Body of pancreas (tissue), 4 donors: ENCODE measurements at regions not wholly inside any gene's neighbourhood (a gene's known extent, or its start where the extent isn't known, plus 50 kb on each side); places are given as distances from the start of the nearest gene placed in this dataset.

ENCODE experiments used
- ATAC-seq: fragments of 150-250 bp; one replicate; pipeline ENCODE4 v1.9.1; 2016
- DNase-seq, 4 donors: peaks; one replicate each; pipeline ENCODE4 v3.0.0-alpha.2; 2019
- H3K27ac ChIP-seq, 4 donors: fragments of 200-600 bp; sonication (generic); 1 replicate in 3 of 4; 2 replicates in 1 of 4; pipeline versions ENCODE4 v1.5.1 to v1.6.1; 2016 to 2019; ENCODE audit warnings: mild to moderate bottlenecking in 1 of 4, mixed read lengths in 1 of 4, moderate library complexity in 1 of 4
- H3K27me3 ChIP-seq, 2 donors: fragments of 200-600 bp; sonication (generic); one replicate each; pipeline ENCODE4 v1.6.0; 2016; ENCODE audit warnings: mild to moderate bottlenecking in 1 of 2
- H3K36me3 ChIP-seq, 2 donors: fragments of 200-600 bp; sonication (generic); replicated peaks in 1 of 2; 2 replicates each; pipeline ENCODE4 v1.5.1; 2016; ENCODE audit warnings: low read depth in 2 of 2; ENCODE audit not compliant: insufficient read depth in 1 of 2
- H3K4me1 ChIP-seq: fragments of 200-600 bp; sonication (generic); one replicate; pipeline ENCODE4 v1.6.0; 2016
- H3K4me3 ChIP-seq, 2 donors: fragments of 200-600 bp; sonication (generic); 1 replicate in 1 of 2; 2 replicates in 1 of 2; pipeline ENCODE4 v1.5.1; 2016 to 2019
- H3K9me3 ChIP-seq, 3 donors: fragments of 200-600 bp; sonication (generic); 1 replicate in 2 of 3; 2 replicates in 1 of 3; pipeline ENCODE4 v1.5.1; 2016
- POLR2A ChIP-seq, 3 donors: fragments of 450-650 bp; IDR thresholded peaks; one replicate each; pipeline ENCODE4 v1.6.1; 2016; ENCODE audit warnings: antibody characterized with exemption in 3 of 3, mild to moderate bottlenecking in 2 of 3
- WGBS, 2 donors: methylation state at CpG; one replicate each; pipeline ENCODE4 v1.1.5; 2017; 5-methylcytosine and 5-hydroxymethylcytosine counted together
- intact Hi-C: fragments of 100-400 bp; cut with DNase I; formaldehyde crosslinking; loops from one replicate; pipeline ENCODE4 v1.15.1; 2023
- TF ChIP-seq, protein P1 (sequence below), 7 experiments: fragments of 450-650 bp in 4 of 7; fragments of 200-600 bp in 3 of 7; sonication (generic) in 3 of 7; IDR thresholded peaks; one replicate each; pipeline ENCODE4 v1.5.1; 2016 to 2019; ENCODE audit warnings: antibody characterized with exemption in 7 of 7

DNA sequence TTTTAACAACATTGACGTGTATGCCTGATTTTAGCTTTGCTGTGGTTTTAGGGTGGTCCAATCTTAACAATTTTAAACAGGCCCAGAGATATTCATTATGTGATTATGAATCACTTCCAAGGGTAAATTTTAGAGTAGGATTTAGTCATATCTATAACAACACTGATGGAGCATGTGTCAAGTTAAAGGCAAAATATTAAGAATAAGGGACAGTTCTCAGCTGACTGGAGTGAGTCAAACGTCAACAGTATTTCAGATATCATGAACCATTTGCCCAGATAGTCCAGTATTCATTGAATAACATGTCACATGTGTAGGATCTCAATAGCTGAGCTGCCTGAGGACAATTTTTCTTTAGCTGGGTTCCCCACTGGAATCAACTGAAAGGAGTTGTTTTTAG is 61.3 kb upstream of the VCX2 start:
- TF ChIP-seq, protein P1, sequence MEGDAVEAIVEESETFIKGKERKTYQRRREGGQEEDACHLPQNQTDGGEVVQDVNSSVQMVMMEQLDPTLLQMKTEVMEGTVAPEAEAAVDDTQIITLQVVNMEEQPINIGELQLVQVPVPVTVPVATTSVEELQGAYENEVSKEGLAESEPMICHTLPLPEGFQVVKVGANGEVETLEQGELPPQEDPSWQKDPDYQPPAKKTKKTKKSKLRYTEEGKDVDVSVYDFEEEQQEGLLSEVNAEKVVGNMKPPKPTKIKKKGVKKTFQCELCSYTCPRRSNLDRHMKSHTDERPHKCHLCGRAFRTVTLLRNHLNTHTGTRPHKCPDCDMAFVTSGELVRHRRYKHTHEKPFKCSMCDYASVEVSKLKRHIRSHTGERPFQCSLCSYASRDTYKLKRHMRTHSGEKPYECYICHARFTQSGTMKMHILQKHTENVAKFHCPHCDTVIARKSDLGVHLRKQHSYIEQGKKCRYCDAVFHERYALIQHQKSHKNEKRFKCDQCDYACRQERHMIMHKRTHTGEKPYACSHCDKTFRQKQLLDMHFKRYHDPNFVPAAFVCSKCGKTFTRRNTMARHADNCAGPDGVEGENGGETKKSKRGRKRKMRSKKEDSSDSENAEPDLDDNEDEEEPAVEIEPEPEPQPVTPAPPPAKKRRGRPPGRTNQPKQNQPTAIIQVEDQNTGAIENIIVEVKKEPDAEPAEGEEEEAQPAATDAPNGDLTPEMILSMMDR (IDR thresholded peaks at IDR 0.05): no peak
- TF ChIP-seq POLR2A (IDR thresholded peaks at IDR 0.05): no peak
- 71 to 73% methylated on average over 2 of the region's 2 CpGs for WGBS, 2 donors
- no peak for ATAC-seq
- Histone ChIP-seq H3K27me3 (no peaks in the 10 kb centered on the region), H3K36me3 (no peaks in the 10 kb centered on the region), H3K4me3 (no peak overlapping the region), H3K4me1 (no peaks in the 10 kb centered on the region), H3K27ac (no peak overlapping the region), H3K9me3 (no peaks in the 10 kb centered on the region)
- intact Hi-C loops: no loop called here
- no peak for DNase-seq

DNA sequence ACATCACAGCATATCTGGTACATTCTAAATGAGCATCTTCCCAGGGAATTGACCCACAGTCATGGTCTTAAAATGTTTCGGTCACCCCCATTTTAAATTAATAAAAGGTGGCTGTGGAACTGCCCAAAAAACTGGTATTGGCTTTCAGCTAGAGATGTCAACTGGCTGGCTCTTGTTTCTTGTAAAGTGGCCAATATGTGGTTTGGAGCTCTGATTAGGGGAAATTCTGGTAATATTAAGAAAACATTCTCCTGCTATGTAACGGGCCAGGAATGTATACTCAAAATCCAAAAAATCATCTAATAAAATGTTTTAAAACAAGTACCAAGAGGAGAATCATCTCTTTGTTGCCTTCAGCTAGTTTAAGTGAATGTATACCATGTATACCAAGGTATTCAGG is 62.0 kb upstream of the VCX2 start:
- ATAC-seq: no peak
- TF ChIP-seq, protein P1 (IDR thresholded peaks at IDR 0.05): no peak
- no peak for TF ChIP-seq POLR2A (IDR thresholded peaks at IDR 0.05)
- H3K9me3 ChIP-seq: no peaks in the 10 kb centered on the region
- 74 to 100% methylated on average over 2 of the region's 2 CpGs for WGBS, 2 donors
- no peak overlapping the region for H3K27ac ChIP-seq
- intact Hi-C loops: no loop called here
- H3K36me3 ChIP-seq: no peaks in the 10 kb centered on the region
- no peak overlapping the region for H3K4me3 ChIP-seq
- no peaks in the 10 kb centered on the region for H3K27me3 ChIP-seq
- DNase-seq: no peak
- no peaks in the 10 kb centered on the region for H3K4me1 ChIP-seq

DNA sequence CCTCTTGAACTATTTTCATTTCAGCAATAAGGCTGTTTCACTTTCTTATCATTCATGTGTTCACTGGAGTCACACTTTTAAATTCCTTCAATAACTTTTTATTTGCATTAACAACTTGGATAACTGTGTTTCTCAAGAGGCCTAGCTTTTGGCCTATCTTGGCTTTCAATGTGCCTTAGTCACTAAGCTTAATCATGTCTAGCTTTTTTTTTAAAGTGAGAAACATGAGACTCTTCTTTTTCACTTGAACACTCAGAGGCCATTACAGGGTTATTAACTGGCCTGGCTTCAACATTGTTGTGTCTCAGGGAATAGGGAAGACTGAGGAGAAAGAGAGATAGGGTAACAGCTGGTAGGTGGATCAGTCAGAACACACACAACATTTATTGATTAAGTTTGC is 64.0 kb upstream of the VCX2 start:
- intact Hi-C loops: no loop called here
- Histone ChIP-seq H3K4me1 (no peaks in the 10 kb centered on the region), H3K4me3 (no peak overlapping the region), H3K36me3 (no peaks in the 10 kb centered on the region), H3K27me3 (no peaks in the 10 kb centered on the region), H3K27ac (no peak overlapping the region), H3K9me3 (no peaks in the 10 kb centered on the region)
- ATAC-seq (no peak), DNase-seq (no peak)
- TF ChIP-seq POLR2A (IDR thresholded peaks at IDR 0.05): no peak
- TF ChIP-seq, protein P1 (IDR thresholded peaks at IDR 0.05): no peak

DNA sequence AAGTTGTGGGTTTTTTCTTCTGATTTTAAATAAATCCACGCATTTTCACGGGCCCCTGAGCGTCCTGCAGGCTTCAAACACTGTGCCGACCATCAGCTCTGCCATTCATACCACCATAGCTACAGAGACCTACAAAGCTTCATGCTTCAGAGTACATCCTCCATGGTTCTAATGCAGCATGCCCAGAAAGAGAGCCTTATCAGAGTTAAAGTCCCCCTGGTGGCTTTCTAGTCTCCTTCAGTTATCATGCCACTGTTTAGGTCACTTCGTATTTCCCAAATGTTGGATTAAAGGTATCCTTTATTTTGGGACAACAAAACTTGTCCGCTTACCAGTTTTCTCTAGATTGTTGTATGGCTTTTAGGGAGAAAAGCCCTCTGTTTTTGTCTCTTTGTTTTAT is 66.7 kb upstream of the VCX2 start:
- no peak for ATAC-seq
- WGBS, 2 donors: 85 to 88% methylated on average over 6 of the region's 6 CpGs
- H3K36me3 ChIP-seq: no peaks in the 10 kb centered on the region
- intact Hi-C loops: no loop called here
- no peak for DNase-seq
- no peaks in the 10 kb centered on the region for H3K9me3 ChIP-seq
- H3K27ac ChIP-seq: no peak overlapping the region
- no peaks in the 10 kb centered on the region for H3K27me3 ChIP-seq
- TF ChIP-seq, protein P1 (IDR thresholded peaks at IDR 0.05): no peak
- TF ChIP-seq POLR2A (IDR thresholded peaks at IDR 0.05): no peak
- H3K4me1 ChIP-seq: no peaks in the 10 kb centered on the region
- H3K4me3 ChIP-seq: no peak overlapping the region

DNA sequence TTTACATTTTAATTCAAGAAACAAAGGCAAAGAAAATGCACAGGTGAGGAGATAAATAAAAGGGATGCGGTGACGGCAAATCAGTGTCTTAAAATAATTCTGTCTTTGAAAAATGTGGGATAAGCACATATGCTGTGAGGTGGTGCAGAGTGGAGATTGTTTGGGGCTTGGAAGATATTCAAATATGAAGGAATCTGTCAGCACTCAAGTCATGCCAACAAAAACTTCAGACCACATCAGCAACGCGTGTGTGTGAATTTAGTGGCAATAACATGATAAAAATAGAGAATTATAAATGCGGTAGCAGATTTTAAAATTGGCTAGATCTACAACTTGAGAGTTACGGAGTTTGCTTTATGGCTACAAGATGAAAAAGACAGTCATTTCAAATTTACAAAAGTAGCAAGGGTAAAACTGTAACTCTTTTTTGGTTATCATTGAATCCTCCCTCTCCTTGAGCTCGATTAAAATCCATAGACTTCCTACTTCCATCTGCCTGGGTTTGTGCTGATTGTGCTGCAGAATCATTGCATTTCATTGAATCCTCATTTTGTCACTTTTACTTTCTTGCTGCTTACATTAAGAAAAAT is 71.5 kb upstream of the VCX2 start:
- intact Hi-C loops: no loop called here
- Histone ChIP-seq H3K4me1 (no peaks in the 10 kb centered on the region), H3K4me3 (no peak overlapping the region), H3K27ac (no peak overlapping the region), H3K27me3 (no peaks in the 10 kb centered on the region), H3K9me3 (no peaks in the 10 kb centered on the region), H3K36me3 (no peaks in the 10 kb centered on the region)
- ATAC-seq (no peak), DNase-seq (no peak)
- TF ChIP-seq POLR2A (IDR thresholded peaks at IDR 0.05): no peak
- TF ChIP-seq, protein P1 (IDR thresholded peaks at IDR 0.05): no peak
- 78 to 83% methylated on average over 7 of the region's 7 CpGs for WGBS, 2 donors
